ENCODE measurements at regions not wholly inside any gene's neighbourhood (a gene's known extent, or its start where the extent isn't known, plus 50 kb on each side); places are given as distances from the start of the nearest gene placed in this dataset.

GRCh38 chr5:5558638-5559527 lies 136.4 kb downstream of the ICE1 start:
- Mint-ChIP-seq H3K27me3 (peaks cover 2% of the 10 kb centered on the region), H3K4me3 (no peak overlapping the region), H3K36me3 (ENCODE audit: low read depth) (no peaks in the 10 kb centered on the region), H3K9me3 (no peaks in the 10 kb centered on the region), H3K27ac (no peak overlapping the region), H3K4me1 (no peaks in the 10 kb centered on the region)
- no peak for DNase-seq
- no peak for ATAC-seq (ENCODE audit: low read depth)
- ChIA-PET POLR2A (no interaction called here), CTCF (no interaction called here)
- intact Hi-C loops (cut with micrococcal nuclease), result no loop called here
- no peak for TF ChIP-seq CTCF (IDR thresholded peaks at IDR 0.05)

- POLR2A ChIA-PET, result no interaction called here
- H3K4me1 Mint-ChIP-seq, result no peaks in the 10 kb centered on the region
Measured at GRCh38 chr5:5558102-5558501, 135.6 kb downstream of the ICE1 start.

GRCh38 chr5:5551499-5551898 lies 129.0 kb downstream of the ICE1 start:
- ChIA-PET POLR2A (no interaction called here), CTCF (no interaction called here)
- H3K9me3 Mint-ChIP-seq, result peaks cover 6% of the 10 kb centered on the region
- no peak overlapping the region for H3K27ac Mint-ChIP-seq
- no peak for DNase-seq
- intact Hi-C loops (cut with micrococcal nuclease), result no loop called here
- H3K4me1 Mint-ChIP-seq, result no peaks in the 10 kb centered on the region
- no peak overlapping the region for H3K4me3 Mint-ChIP-seq
- ATAC-seq (ENCODE audit: low read depth), result no peak
- H3K36me3 Mint-ChIP-seq (ENCODE audit: low read depth), result no peaks in the 10 kb centered on the region
- TF ChIP-seq CTCF (IDR thresholded peaks at IDR 0.05), result no peak
- peaks cover 8% of the 10 kb centered on the region for H3K27me3 Mint-ChIP-seq

More at GRCh38 chr5:5558102-5558501, 135.6 kb downstream of the ICE1 start:
- Mint-ChIP-seq H3K9me3 (no peaks in the 10 kb centered on the region), H3K27ac (no peak overlapping the region), H3K27me3 (peaks cover 2% of the 10 kb centered on the region), H3K4me3 (no peak overlapping the region), H3K36me3 (ENCODE audit: low read depth) (no peaks in the 10 kb centered on the region)
- CTCF ChIA-PET, result no interaction called here
- intact Hi-C loops (cut with micrococcal nuclease), result no loop called here
- ATAC-seq (ENCODE audit: low read depth) (no peak), DNase-seq (no peak)
- TF ChIP-seq CTCF (IDR thresholded peaks at IDR 0.05), result no peak

- ATAC-seq (ENCODE audit: low read depth) (no peak), DNase-seq (no peak)
- Mint-ChIP-seq H3K36me3 (ENCODE audit: low read depth) (no peaks in the 10 kb centered on the region), H3K9me3 (peaks cover 6% of the 10 kb centered on the region), H3K4me3 (no peak overlapping the region), H3K27me3 (peaks cover 13% of the 10 kb centered on the region), H3K4me1 (no peaks in the 10 kb centered on the region), H3K27ac (no peak overlapping the region)
- ChIA-PET POLR2A (no interaction called here), CTCF (no interaction called here)
- intact Hi-C loops (cut with micrococcal nuclease), result no loop called here
- TF ChIP-seq CTCF (IDR thresholded peaks at IDR 0.05), result no peak
Measured at GRCh38 chr5:5546408-5546807, 123.9 kb downstream of the ICE1 start.

- Mint-ChIP-seq H3K9me3 (peaks cover 6% of the 10 kb centered on the region), H3K27ac (no peak overlapping the region), H3K27me3 (peaks cover 13% of the 10 kb centered on the region), H3K4me1 (no peaks in the 10 kb centered on the region), H3K36me3 (ENCODE audit: low read depth) (no peaks in the 10 kb centered on the region), H3K4me3 (no peak overlapping the region)
- ChIA-PET POLR2A (no interaction called here), CTCF (no interaction called here)
- no peak for TF ChIP-seq CTCF (IDR thresholded peaks at IDR 0.05)
- no peak for DNase-seq
- intact Hi-C loops (cut with micrococcal nuclease), result no loop called here
- no peak for ATAC-seq (ENCODE audit: low read depth)
Measured at GRCh38 chr5:5544094-5544663, 121.7 kb downstream of the ICE1 start.
